Smooth muscle cell (in vitro differentiated cells): ENCODE measurements at regions not wholly inside any gene's neighbourhood (a gene's known extent, or its start where the extent isn't known, plus 50 kb on each side); places are given as distances from the start of the nearest gene placed in this dataset.
"Not testable (repeated sequence)": the region's sequence is repeated elsewhere in the genome, so short reads cannot be mapped to it uniquely, and the experiment has no call there.

ENCODE experiments used
- DNase-seq: peaks from one replicate; lab custom pipeline; 2025; ENCODE audit not compliant: unreplicated experiment; lab: John Stamatoyannopoulos, UW
- H2AFZ ChIP-seq: fragments of 200-600 bp; sonication (generic); 2 replicates; pipeline ENCODE4 v1.6.0; 2016; ENCODE audit warnings: antibody characterized with exemption, low read depth, mild to moderate bottlenecking
- H3F3A ChIP-seq: fragments of 200-600 bp; sonication (generic); 2 replicates; pipeline ENCODE4 v1.6.0; 2017; ENCODE audit warnings: antibody characterized with exemption, low read depth
- H3K27ac ChIP-seq: fragments of 200-600 bp; sonication (generic); 2 replicates; pipeline ENCODE4 v1.5.1; 2016; ENCODE audit warnings: low read depth, mild to moderate bottlenecking
- H3K27me3 ChIP-seq: fragments of 200-600 bp; sonication (generic); 2 replicates; pipeline ENCODE4 v1.6.1; 2016; ENCODE audit warnings: low read depth, mild to moderate bottlenecking
- H3K36me3 ChIP-seq: fragments of 200-600 bp; sonication (generic); 2 replicates; pipeline ENCODE4 v1.5.1; 2016; ENCODE audit warnings: low read depth
- H3K4me1 ChIP-seq: fragments of 200-600 bp; sonication (generic); 2 replicates; pipeline ENCODE4 v1.5.1; 2016; ENCODE audit warnings: low read depth
- H3K4me2 ChIP-seq: fragments of 200-600 bp; sonication (generic); 2 replicates; pipeline ENCODE4 v1.6.0; 2016; ENCODE audit warnings: mild to moderate bottlenecking
- H3K4me3 ChIP-seq: fragments of 200-600 bp; sonication (generic); 2 replicates; pipeline ENCODE4 v1.5.1; 2016; ENCODE audit warnings: mild to moderate bottlenecking
- H3K79me2 ChIP-seq: fragments of 200-600 bp; sonication (generic); 2 replicates; pipeline ENCODE4 v1.6.0; 2016; ENCODE audit warnings: low read depth, mild to moderate bottlenecking
- H3K9ac ChIP-seq: fragments of 200-600 bp; sonication (generic); 2 replicates; pipeline ENCODE4 v1.6.0; 2016; ENCODE audit warnings: low read depth
- H3K9me3 ChIP-seq: fragments of 200-600 bp; sonication (generic); replicated peaks from 2 replicates; pipeline ENCODE4 v1.5.1; 2016; ENCODE audit warnings: low read depth
- H4K20me1 ChIP-seq: fragments of 200-600 bp; sonication (generic); 2 replicates; pipeline ENCODE4 v1.6.0; 2016; ENCODE audit warnings: low read depth
- CTCF ChIP-seq: fragments of 200-600 bp; sonication (generic); IDR thresholded peaks from 2 replicates; pipeline ENCODE4 v1.5.1; 2017; ENCODE audit warnings: borderline replicate concordance, mild to moderate bottlenecking, antibody characterized with exemption; ENCODE audit not compliant: insufficient read depth, poor library complexity, severe bottlenecking
- WGBS: methylation state at CpG from one replicate; pipeline ENCODE4 v1.1.7; 2016; ENCODE audit warnings: low lambda C conversion rate; 5-methylcytosine and 5-hydroxymethylcytosine counted together

GRCh38 chr1:161427733-161428516, 60.2 kb upstream of the CFAP126 start:
- H3K36me3 ChIP-seq: no peaks in the 10 kb centered on the region
- H4K20me1 ChIP-seq: no peaks in the 10 kb centered on the region
- H3K27me3 ChIP-seq: peaks cover 74% of the 10 kb centered on the region
- H3K4me2 ChIP-seq: peak overlapping the region; percentile 88
- peak overlapping the region; percentile 47 for H3K4me3 ChIP-seq
- no peaks in the 10 kb centered on the region for H3K79me2 ChIP-seq
- WGBS: 3% methylated on average over 18 of the region's 18 CpGs
- no peak overlapping the region for H3K9ac ChIP-seq
- no peak for DNase-seq
- H2AFZ ChIP-seq: no peak overlapping the region
- H3K9me3 ChIP-seq: no peaks in the 10 kb centered on the region
- TF ChIP-seq CTCF: no peak
- no peak overlapping the region for H3K27ac ChIP-seq
- peaks cover 9% of the 10 kb centered on the region for H3F3A ChIP-seq
- H3K4me1 ChIP-seq: peaks cover 11% of the 10 kb centered on the region

GRCh38 chr1:161422914-161423313, 55.2 kb upstream of the CFAP126 start:
- not testable (repeated sequence) for H3K79me2 ChIP-seq, H3F3A ChIP-seq, H3K4me2 ChIP-seq, H3K4me3 ChIP-seq, H3K9me3 ChIP-seq, DNase-seq, H3K27ac ChIP-seq, H4K20me1 ChIP-seq, H3K9ac ChIP-seq, H3K36me3 ChIP-seq, H2AFZ ChIP-seq
- WGBS: 93% methylated on average over 3 of the region's 33 CpGs
- Histone ChIP-seq H3K4me1 (peaks cover 16% of the 10 kb centered on the region), H3K27me3 (peaks cover 65% of the 10 kb centered on the region)

GRCh38 chr1:161421456-161421855, 53.8 kb upstream of the CFAP126 start:
- Histone ChIP-seq H3K4me1 (peaks cover 8% of the 10 kb centered on the region), H3K9ac (no peak overlapping the region), H3K27me3 (peaks cover 51% of the 10 kb centered on the region), H3K9me3 (no peaks in the 10 kb centered on the region), H3F3A (no peaks in the 10 kb centered on the region), H2AFZ (no peak overlapping the region), H3K36me3 (no peaks in the 10 kb centered on the region), H3K27ac (no peak overlapping the region), H4K20me1 (no peaks in the 10 kb centered on the region), H3K4me3 (peak overlapping the region; percentile 39), H3K4me2 (peak overlapping the region; percentile 81), H3K79me2 (no peaks in the 10 kb centered on the region)
- TF ChIP-seq CTCF: no peak
- 26% methylated on average over 9 of the region's 9 CpGs for WGBS
- no peak for DNase-seq

GRCh38 chr1:161420763-161421455, 53.2 kb upstream of the CFAP126 start:
- H3K4me1 ChIP-seq: peaks cover 8% of the 10 kb centered on the region
- H3K4me2 ChIP-seq: peak overlapping the region; percentile 81
- H3K27me3 ChIP-seq: peaks cover 46% of the 10 kb centered on the region
- TF ChIP-seq CTCF: no peak
- H3K27ac ChIP-seq: no peak overlapping the region
- no peak for DNase-seq
- H4K20me1 ChIP-seq: no peaks in the 10 kb centered on the region
- 17% methylated on average over 24 of the region's 24 CpGs for WGBS
- H3K9me3 ChIP-seq: no peaks in the 10 kb centered on the region
- no peak overlapping the region for H3K9ac ChIP-seq
- H3K4me3 ChIP-seq: peak overlapping the region; percentile 39
- no peak overlapping the region for H2AFZ ChIP-seq
- H3K79me2 ChIP-seq: no peaks in the 10 kb centered on the region
- H3F3A ChIP-seq: no peaks in the 10 kb centered on the region
- H3K36me3 ChIP-seq: no peaks in the 10 kb centered on the region

GRCh38 chr1:161417536-161417935, 49.9 kb upstream of the CFAP126 start:
- DNase-seq, H3K4me3 ChIP-seq, H3K9ac ChIP-seq, H4K20me1 ChIP-seq, H3K79me2 ChIP-seq, H3K4me2 ChIP-seq, H3F3A ChIP-seq, H3K9me3 ChIP-seq, H3K4me1 ChIP-seq, H2AFZ ChIP-seq, H3K27ac ChIP-seq, H3K36me3 ChIP-seq: not testable (repeated sequence)
- WGBS: 84% methylated on average over 4 of the region's 4 CpGs
- peaks cover 35% of the 10 kb centered on the region for H3K27me3 ChIP-seq
